Thyroid gland (tissue), 4 donors: ENCODE measurements at regions not wholly inside any gene's neighbourhood (a gene's known extent, or its start where the extent isn't known, plus 50 kb on each side); places are given as distances from the start of the nearest gene placed in this dataset.

Experiments used
- DNase-seq, 2 donors: peaks; one replicate each; pipeline ENCODE4 v3.0.0-alpha.2; 2019
- H3K27ac ChIP-seq, 3 donors: fragments of 200-600 bp; sonication (generic); 1 replicate in 2 of 3; 2 replicates in 1 of 3; pipeline ENCODE4 v1.5.1; 2016 to 2019; ENCODE audit warnings: mild to moderate bottlenecking in 1 of 3, moderate library complexity in 1 of 3
- H3K27me3 ChIP-seq: fragments of 200-600 bp; sonication (generic); one replicate; pipeline ENCODE4 v1.5.1; 2019
- H3K36me3 ChIP-seq, 2 donors: fragments of 200-600 bp; sonication (generic); one replicate each; pipeline ENCODE4 v1.5.1; 2016 to 2019
- H3K4me1 ChIP-seq, 2 donors: fragments of 200-600 bp; sonication (generic); one replicate each; pipeline ENCODE4 v1.5.1; 2017 to 2019
- H3K4me3 ChIP-seq, 3 donors: fragments of 200-600 bp; sonication (generic); replicated peaks in 1 of 3; 1 replicate in 2 of 3; 2 replicates in 1 of 3; pipeline ENCODE4 v1.5.1; 2016; ENCODE audit warnings: mild to moderate bottlenecking in 1 of 3
- H3K9me3 ChIP-seq: fragments of 200-600 bp; sonication (generic); one replicate; pipeline ENCODE4 v1.5.1; 2017
- CTCF ChIP-seq, 6 experiments: fragments of 200-600 bp in 3 of 6; fragments of 450-650 bp in 3 of 6; sonication (generic) in 3 of 6; IDR thresholded peaks; one replicate each; pipeline ENCODE4 v1.5.1; 2016 to 2019; ENCODE audit warnings: antibody characterized with exemption in 6 of 6, mild to moderate bottlenecking in 2 of 6, inconsistent platforms in 1 of 6, moderate library complexity in 1 of 6
- POLR2A ChIP-seq, 2 donors: fragments of 450-650 bp; IDR thresholded peaks; one replicate each; pipeline ENCODE4 v1.6.1; 2017; ENCODE audit warnings: antibody characterized with exemption in 2 of 2, mild to moderate bottlenecking in 2 of 2, moderate library complexity in 1 of 2
- WGBS, 2 donors: methylation state at CpG; one replicate each; pipeline ENCODE4 v1.1.5; 2017; 5-methylcytosine and 5-hydroxymethylcytosine counted together
- intact Hi-C: fragments of 100-400 bp; cut with DNase I; formaldehyde crosslinking; loops from one replicate; pipeline ENCODE4 v1.15.1; 2023

GRCh38 chr6:139542351-139542750 is 167.9 kb upstream of the CITED2 start:
- TF ChIP-seq CTCF (IDR thresholded peaks at IDR 0.05) (no peak), POLR2A (IDR thresholded peaks at IDR 0.05) (no peak)
- no peak overlapping the region for H3K4me3 ChIP-seq
- H3K9me3 ChIP-seq: no peaks in the 10 kb centered on the region
- WGBS, 2 donors: 97% methylated on average over 3 of the region's 3 CpGs
- no peaks in the 10 kb centered on the region for H3K36me3 ChIP-seq
- peaks cover 30 to 42% of the 10 kb centered on the region in 2 donors for H3K4me1 ChIP-seq
- intact Hi-C loops: no loop called here
- no peak for DNase-seq
- no peak overlapping the region for H3K27ac ChIP-seq
- no peaks in the 10 kb centered on the region for H3K27me3 ChIP-seq

- Histone ChIP-seq H3K27ac (no peak overlapping the region), H3K36me3 (no peaks in the 10 kb centered on the region), H3K9me3 (no peaks in the 10 kb centered on the region), H3K4me1 (peaks cover 29 to 38% of the 10 kb centered on the region in 2 donors), H3K4me3 (no peak overlapping the region), H3K27me3 (no peaks in the 10 kb centered on the region)
- DNase-seq: no peak
- TF ChIP-seq POLR2A (IDR thresholded peaks at IDR 0.05) (no peak), CTCF (IDR thresholded peaks at IDR 0.05) (no peak)
- 17 to 41% methylated on average over 1 of the region's 1 CpG for WGBS, 2 donors
- intact Hi-C loops: no loop called here
These were observed 166.4 kb upstream of the CITED2 start for GRCh38 chr6:139540894-139541293.

- Histone ChIP-seq H3K4me1 (peaks cover 25 to 33% of the 10 kb centered on the region in 2 donors), H3K27me3 (no peaks in the 10 kb centered on the region), H3K4me3 (no peak overlapping the region), H3K27ac (no peak overlapping the region), H3K9me3 (no peaks in the 10 kb centered on the region), H3K36me3 (no peaks in the 10 kb centered on the region)
- intact Hi-C loops: no loop called here
- TF ChIP-seq CTCF (IDR thresholded peaks at IDR 0.05) (no peak), POLR2A (IDR thresholded peaks at IDR 0.05) (no peak)
- DNase-seq: no peak
- 59 to 77% methylated on average over 5 of the region's 5 CpGs for WGBS, 2 donors
These were observed 165.8 kb upstream of the CITED2 start for GRCh38 chr6:139540276-139540675.

GRCh38 chr6:139539852-139540251 is 165.4 kb upstream of the CITED2 start:
- Histone ChIP-seq H3K27me3 (no peaks in the 10 kb centered on the region), H3K4me3 (no peak overlapping the region), H3K4me1 (peaks cover 23 to 30% of the 10 kb centered on the region in 2 donors), H3K9me3 (no peaks in the 10 kb centered on the region), H3K27ac (no peak overlapping the region), H3K36me3 (no peaks in the 10 kb centered on the region)
- no peak for DNase-seq
- WGBS, 2 donors: 79 to 88% methylated on average over 12 of the region's 12 CpGs
- TF ChIP-seq POLR2A (IDR thresholded peaks at IDR 0.05): no peak
- no peak for TF ChIP-seq CTCF (IDR thresholded peaks at IDR 0.05)
- intact Hi-C loops: loop anchor here (10.0 kb wide), 1 partner anchor 165 kb away; the partner anchor contains the start of gene CITED2

GRCh38 chr6:139538366-139538765 is 163.9 kb upstream of the CITED2 start:
- intact Hi-C loops: loop anchor here (10.0 kb wide), 1 partner anchor 164 kb away; the partner anchor contains the start of gene CITED2
- Histone ChIP-seq H3K4me3 (no peak overlapping the region), H3K9me3 (no peaks in the 10 kb centered on the region), H3K27ac (no peak overlapping the region), H3K4me1 (peaks cover 35 to 36% of the 10 kb centered on the region in 2 donors), H3K27me3 (no peaks in the 10 kb centered on the region), H3K36me3 (no peaks in the 10 kb centered on the region)
- no peak for TF ChIP-seq POLR2A (IDR thresholded peaks at IDR 0.05)
- DNase-seq: no peak
- WGBS, 2 donors: 86 to 91% methylated on average over 7 of the region's 7 CpGs
